Loucy (cell line): ENCODE measurements at regions not wholly inside any gene's neighbourhood (a gene's known extent, or its start where the extent isn't known, plus 50 kb on each side); places are given as distances from the start of the nearest gene placed in this dataset.

Source experiments
- H2AFZ ChIP-seq: fragments of 200-600 bp; sonication (generic); 2 replicates; pipeline ENCODE4 v1.6.0; 2016; ENCODE audit warnings: antibody characterized with exemption, mild to moderate bottlenecking, low read length, moderate library complexity
- H3F3A ChIP-seq: fragments of 200-600 bp; 2 replicates; pipeline ENCODE4 v1.6.0; 2016; ENCODE audit warnings: antibody characterized with exemption, low read depth, mild to moderate bottlenecking
- H3K27me3 ChIP-seq: fragments of 200-600 bp; sonication (generic); 2 replicates; pipeline ENCODE4 v1.6.1; 2014; ENCODE audit warnings: low read length, mild to moderate bottlenecking; ENCODE audit not compliant: insufficient read depth, poor library complexity, severe bottlenecking
- H3K36me3 ChIP-seq: fragments of 200-600 bp; sonication (generic); 2 replicates; pipeline ENCODE4 v1.6.1; 2016; ENCODE audit warnings: low read length; ENCODE audit not compliant: insufficient read depth
- H3K4me1 ChIP-seq: fragments of 200-600 bp; sonication (generic); 2 replicates; pipeline ENCODE4 v1.5.1; 2014; ENCODE audit warnings: low read length, mild to moderate bottlenecking; ENCODE audit not compliant: insufficient read depth, poor library complexity, severe bottlenecking
- H3K4me2 ChIP-seq: fragments of 200-600 bp; sonication (generic); 2 replicates; pipeline ENCODE4 v1.6.0; 2014; ENCODE audit warnings: antibody characterized with exemption, low read length, low read depth, mild to moderate bottlenecking; ENCODE audit not compliant: poor library complexity, severe bottlenecking
- H3K4me3 ChIP-seq: fragments of 200-600 bp; sonication (generic); 2 replicates; pipeline ENCODE4 v1.5.1; 2014; ENCODE audit warnings: low read length, mild to moderate bottlenecking, mixed read lengths; ENCODE audit not compliant: poor library complexity, severe bottlenecking
- H3K79me2 ChIP-seq: fragments of 200-600 bp; sonication (generic); 2 replicates; pipeline ENCODE4 v1.6.1; 2014; ENCODE audit warnings: low read length; ENCODE audit not compliant: insufficient read depth
- H3K9ac ChIP-seq: fragments of 200-600 bp; sonication (generic); 2 replicates; pipeline ENCODE4 v1.6.0; 2014; ENCODE audit warnings: mild to moderate bottlenecking, low read depth, low read length, moderate library complexity; ENCODE audit not compliant: poor library complexity, severe bottlenecking
- H3K9me2 ChIP-seq: fragments of 200-600 bp; sonication (generic); replicated peaks from 2 replicates; pipeline ENCODE4 v1.6.1; 2016; ENCODE audit warnings: low read depth, low read length, mixed read lengths
- H3K9me3 ChIP-seq: fragments of 200-600 bp; sonication (generic); 2 replicates; pipeline ENCODE4 v1.6.1; 2014; ENCODE audit warnings: mild to moderate bottlenecking, antibody characterized with exemption, low read length, low read depth; ENCODE audit not compliant: insufficient read depth
- H4K20me1 ChIP-seq: fragments of 200-600 bp; sonication (generic); 2 replicates; pipeline ENCODE4 v1.6.0; 2014; ENCODE audit warnings: antibody characterized with exemption, low read length, mild to moderate bottlenecking; ENCODE audit not compliant: insufficient read depth, poor library complexity, severe bottlenecking
- EZH2phosphoT487 ChIP-seq: fragments of 200-600 bp; IDR thresholded peaks from 2 replicates; pipeline ENCODE4 v1.6.1; 2018; ENCODE audit warnings: antibody characterized with exemption, mild to moderate bottlenecking, moderate library complexity, borderline replicate concordance
- TF ChIP-seq, protein P1 (sequence below): fragments of 200-600 bp; sonication (generic); conservative IDR thresholded peaks from 2 replicates; pipeline ENCODE4 v1.5.1; 2014; ENCODE audit warnings: mild to moderate bottlenecking, antibody characterized with exemption, low read length

- no peak overlapping the region for H3K9ac ChIP-seq
- no peaks in the 10 kb centered on the region for H3F3A ChIP-seq
- H3K9me3 ChIP-seq = peaks cover 3% of the 10 kb centered on the region; the same call in 1 of the 2 replicates
- no peaks in the 10 kb centered on the region for H3K27me3 ChIP-seq
- H4K20me1 ChIP-seq = no peaks in the 10 kb centered on the region
- no peaks in the 10 kb centered on the region for H3K79me2 ChIP-seq
- H3K9me2 ChIP-seq = no peaks in the 10 kb centered on the region
- H3K36me3 ChIP-seq = no peaks in the 10 kb centered on the region
- H3K4me2 ChIP-seq = no peak overlapping the region
- H2AFZ ChIP-seq = no peak overlapping the region
- no peaks in the 10 kb centered on the region for H3K4me1 ChIP-seq
- no peak overlapping the region for H3K4me3 ChIP-seq
- TF ChIP-seq, protein P1, sequence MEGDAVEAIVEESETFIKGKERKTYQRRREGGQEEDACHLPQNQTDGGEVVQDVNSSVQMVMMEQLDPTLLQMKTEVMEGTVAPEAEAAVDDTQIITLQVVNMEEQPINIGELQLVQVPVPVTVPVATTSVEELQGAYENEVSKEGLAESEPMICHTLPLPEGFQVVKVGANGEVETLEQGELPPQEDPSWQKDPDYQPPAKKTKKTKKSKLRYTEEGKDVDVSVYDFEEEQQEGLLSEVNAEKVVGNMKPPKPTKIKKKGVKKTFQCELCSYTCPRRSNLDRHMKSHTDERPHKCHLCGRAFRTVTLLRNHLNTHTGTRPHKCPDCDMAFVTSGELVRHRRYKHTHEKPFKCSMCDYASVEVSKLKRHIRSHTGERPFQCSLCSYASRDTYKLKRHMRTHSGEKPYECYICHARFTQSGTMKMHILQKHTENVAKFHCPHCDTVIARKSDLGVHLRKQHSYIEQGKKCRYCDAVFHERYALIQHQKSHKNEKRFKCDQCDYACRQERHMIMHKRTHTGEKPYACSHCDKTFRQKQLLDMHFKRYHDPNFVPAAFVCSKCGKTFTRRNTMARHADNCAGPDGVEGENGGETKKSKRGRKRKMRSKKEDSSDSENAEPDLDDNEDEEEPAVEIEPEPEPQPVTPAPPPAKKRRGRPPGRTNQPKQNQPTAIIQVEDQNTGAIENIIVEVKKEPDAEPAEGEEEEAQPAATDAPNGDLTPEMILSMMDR = no peak
- TF ChIP-seq EZH2phosphoT487 = no peak
These were observed 740.5 kb downstream of the GALR1 start for GRCh38 chr18:77990131-77990530.

GRCh38 chr18:77990901-77991300, 741.3 kb downstream of the GALR1 start:
- Histone ChIP-seq H3K4me3 (no peak overlapping the region), H3K9ac (no peak overlapping the region), H3K79me2 (no peaks in the 10 kb centered on the region), H3K4me2 (no peak overlapping the region), H3K27me3 (no peaks in the 10 kb centered on the region), H2AFZ (no peak overlapping the region), H4K20me1 (no peaks in the 10 kb centered on the region), H3K9me3 (peaks cover 3% of the 10 kb centered on the region; the same call in 1 of the 2 replicates), H3K4me1 (no peaks in the 10 kb centered on the region), H3K9me2 (no peaks in the 10 kb centered on the region), H3F3A (no peaks in the 10 kb centered on the region), H3K36me3 (no peaks in the 10 kb centered on the region)
- no peak for TF ChIP-seq EZH2phosphoT487
- TF ChIP-seq, protein P1 = no peak

DNA sequence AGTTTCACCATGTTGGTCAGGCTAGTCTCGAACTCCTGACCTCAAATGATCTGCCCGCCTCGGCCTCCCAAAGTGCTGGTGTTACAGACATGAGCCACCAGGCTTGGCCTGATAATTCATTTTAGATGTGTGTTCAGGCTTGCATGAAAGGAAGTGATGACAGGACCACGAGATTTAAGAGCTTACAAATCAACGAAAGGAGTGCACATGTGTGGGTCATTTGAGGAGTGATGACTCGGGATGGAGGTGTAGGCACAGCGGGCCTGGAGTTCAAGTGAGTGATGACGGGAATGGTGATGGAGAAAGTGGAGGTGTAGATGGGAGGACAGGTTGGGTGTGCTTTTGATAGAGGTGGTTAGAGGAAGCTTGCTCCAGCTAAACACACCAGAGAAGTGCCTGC, 742.4 kb downstream of the GALR1 start:
- no peak for TF ChIP-seq EZH2phosphoT487
- TF ChIP-seq, protein P1 = no peak
- H3K27me3 ChIP-seq = no peaks in the 10 kb centered on the region
- no peak overlapping the region for H2AFZ ChIP-seq
- peaks cover 3% of the 10 kb centered on the region; the same call in 1 of the 2 replicates for H3K9me3 ChIP-seq
- H3K9ac ChIP-seq = no peak overlapping the region
- H3K4me1 ChIP-seq = no peaks in the 10 kb centered on the region
- H3K36me3 ChIP-seq = no peaks in the 10 kb centered on the region
- H3K4me3 ChIP-seq = no peak overlapping the region
- no peaks in the 10 kb centered on the region for H3F3A ChIP-seq
- no peaks in the 10 kb centered on the region for H3K79me2 ChIP-seq
- no peak overlapping the region for H3K4me2 ChIP-seq
- H4K20me1 ChIP-seq = no peaks in the 10 kb centered on the region
- no peaks in the 10 kb centered on the region for H3K9me2 ChIP-seq
